ENCODE measurements at regions not wholly inside any gene's neighbourhood (a gene's known extent, or its start where the extent isn't known, plus 50 kb on each side); places are given as distances from the start of the nearest gene placed in this dataset.
A peak's percentile ranks its signal among the peaks of the same experiment; 100 is the strongest.

GRCh38 chr2:60603533-60604190 is 50.2 kb upstream of the BCL11A start:
- no peak overlapping the region for H3K4me3 ChIP-seq
- no peaks in the 10 kb centered on the region for H3K27me3 ChIP-seq
- H3K9me3 ChIP-seq: no peaks in the 10 kb centered on the region
- peaks cover 0 to 8% (median 2%) of the 10 kb centered on the region in 4 donors for H3K4me1 ChIP-seq
- TF ChIP-seq POLR2AphosphoS5 (IDR thresholded peaks at IDR 0.05): no peak
- TF ChIP-seq POLR2A (IDR thresholded peaks at IDR 0.05): no peak
- no peak for TF ChIP-seq CTCF (IDR thresholded peaks at IDR 0.05)
- no peak for TF ChIP-seq EP300 (IDR thresholded peaks at IDR 0.05)
- DNase-seq (no peak), ATAC-seq (ENCODE audit: low FRiP score in 2 of 2) (no peak)
- 75 to 80% methylated on average over 6 of the region's 6 CpGs for WGBS, 2 donors
- H3K36me3 ChIP-seq: no peaks in the 10 kb centered on the region
- no peak overlapping the region for H3K27ac ChIP-seq

GRCh38 chr2:60604486-60605064 is 51.1 kb upstream of the BCL11A start:
- TF ChIP-seq POLR2A (IDR thresholded peaks at IDR 0.05) (no peak), EP300 (IDR thresholded peaks at IDR 0.05) (no peak), CTCF (IDR thresholded peaks at IDR 0.05) (no peak), POLR2AphosphoS5 (IDR thresholded peaks at IDR 0.05) (no peak)
- Histone ChIP-seq H3K27ac (no peak overlapping the region), H3K36me3 (no peaks in the 10 kb centered on the region), H3K4me3 (no peak overlapping the region), H3K4me1 (peaks cover 0 to 8% (median 2%) of the 10 kb centered on the region in 4 donors), H3K27me3 (no peaks in the 10 kb centered on the region), H3K9me3 (no peaks in the 10 kb centered on the region)
- ATAC-seq (ENCODE audit: low FRiP score in 2 of 2) (no peak), DNase-seq (no peak)
- WGBS, 2 donors: 87% methylated on average over 2 of the region's 2 CpGs

GRCh38 chr2:60605866-60606265 is 52.4 kb upstream of the BCL11A start:
- Histone ChIP-seq H3K4me1 (peaks cover 0 to 8% (median 2%) of the 10 kb centered on the region in 4 donors), H3K4me3 (no peak overlapping the region), H3K36me3 (no peaks in the 10 kb centered on the region), H3K9me3 (no peaks in the 10 kb centered on the region), H3K27me3 (no peaks in the 10 kb centered on the region), H3K27ac (no peak overlapping the region)
- whole genome bisulfite sequencing, 2 donors: 86 to 91% methylated on average over 4 of the region's 4 CpGs
- no peak for ATAC-seq (ENCODE audit: low FRiP score in 2 of 2)
- TF ChIP-seq POLR2AphosphoS5 (IDR thresholded peaks at IDR 0.05): no peak
- no peak for TF ChIP-seq EP300 (IDR thresholded peaks at IDR 0.05)
- TF ChIP-seq CTCF (IDR thresholded peaks at IDR 0.05): no peak
- no peak for TF ChIP-seq POLR2A (IDR thresholded peaks at IDR 0.05)
- DNase-seq: no peak

- TF ChIP-seq POLR2A (IDR thresholded peaks at IDR 0.05) (no peak), EP300 (IDR thresholded peaks at IDR 0.05) (no peak), CTCF (IDR thresholded peaks at IDR 0.05) (no peak), POLR2AphosphoS5 (IDR thresholded peaks at IDR 0.05) (no peak)
- no peaks in the 10 kb centered on the region for H3K9me3 ChIP-seq
- ATAC-seq (ENCODE audit: low FRiP score in 2 of 2) (no peak), DNase-seq (no peak)
- WGBS, 2 donors: 31 to 46% methylated on average over 3 of the region's 3 CpGs
- no peak overlapping the region for H3K4me3 ChIP-seq
- no peaks in the 10 kb centered on the region for H3K36me3 ChIP-seq
- H3K27ac ChIP-seq: no peak overlapping the region
- H3K27me3 ChIP-seq: no peaks in the 10 kb centered on the region
- H3K4me1 ChIP-seq: peaks cover 0 to 1% (median under 1%) of the 10 kb centered on the region in 4 donors
Observed at GRCh38 chr2:60608679-60609078, 55.2 kb upstream of the BCL11A start.

GRCh38 chr2:60612033-60612432 is 58.6 kb upstream of the BCL11A start:
- WGBS, 2 donors: 26 to 29% methylated on average over 3 of the region's 3 CpGs
- no peak overlapping the region for H3K4me3 ChIP-seq

More at GRCh38 chr2:60612033-60612432, 58.6 kb upstream of the BCL11A start:
- Histone ChIP-seq H3K27ac (no peak overlapping the region), H3K27me3 (no peaks in the 10 kb centered on the region), H3K4me1 (no peaks in the 10 kb centered on the region), H3K36me3 (no peaks in the 10 kb centered on the region), H3K9me3 (no peaks in the 10 kb centered on the region)
- ATAC-seq (ENCODE audit: low FRiP score in 2 of 2) (peak in 1 of 2 donors; percentile 34), DNase-seq (no peak)
- TF ChIP-seq POLR2AphosphoS5 (IDR thresholded peaks at IDR 0.05): no peak
- TF ChIP-seq POLR2A (IDR thresholded peaks at IDR 0.05): no peak

All from upper lobe of left lung (tissue), 6 donors.